Endodermal cell (in vitro differentiated cells): ENCODE measurements at regions not wholly inside any gene's neighbourhood (a gene's known extent, or its start where the extent isn't known, plus 50 kb on each side); places are given as distances from the start of the nearest gene placed in this dataset.

Experiments
- DNase-seq: peaks from one replicate; pipeline ENCODE4 v3.0.0-alpha.2; 2017
- H3K27ac ChIP-seq: 2 replicates; pipeline ENCODE4 v1.5.1; 2013; ENCODE audit warnings: mild to moderate bottlenecking, low read depth, low read length, moderate library complexity
- H3K27me3 ChIP-seq: 2 replicates; pipeline ENCODE4 v1.6.1; 2013; ENCODE audit warnings: mild to moderate bottlenecking, low read length, moderate library complexity; ENCODE audit not compliant: insufficient read depth, control insufficient read depth, poor library complexity, severe bottlenecking
- H3K36me3 ChIP-seq: 2 replicates; pipeline ENCODE4 v1.7.0; 2013; ENCODE audit warnings: mild to moderate bottlenecking, low read length, moderate library complexity; ENCODE audit not compliant: control insufficient read depth, insufficient read depth
- H3K4me1 ChIP-seq: one replicate; pipeline ENCODE4 v1.7.0; 2013; ENCODE audit warnings: low read length; ENCODE audit not compliant: control insufficient read depth, insufficient read depth
- H3K4me3 ChIP-seq: 2 replicates; pipeline ENCODE4 v1.5.1; 2013; ENCODE audit warnings: mild to moderate bottlenecking, low read length, moderate library complexity
- H3K9ac ChIP-seq: 2 replicates; pipeline ENCODE4 v1.6.1; 2013; ENCODE audit warnings: mild to moderate bottlenecking, low read length, moderate library complexity; ENCODE audit not compliant: poor library complexity, severe bottlenecking; ENCODE audit errors: extremely low read depth
- H3K9me3 ChIP-seq: 2 replicates; pipeline ENCODE4 v1.6.1; 2013; ENCODE audit warnings: mild to moderate bottlenecking, low read length, moderate library complexity; ENCODE audit not compliant: control insufficient read depth
- H3K27ac Mint-ChIP-seq: 2 replicates; pipeline ENCODE4 v1.8.0; 2020; ENCODE audit warnings: mixed read lengths
- H3K27me3 Mint-ChIP-seq: 2 replicates; pipeline ENCODE4 v1.8.0; 2021; ENCODE audit warnings: mild to moderate bottlenecking, mixed read lengths; ENCODE audit not compliant: insufficient read depth
- H3K36me3 Mint-ChIP-seq: 2 replicates; pipeline ENCODE4 v1.8.0; 2020; ENCODE audit warnings: low read depth, mixed read lengths
- H3K4me1 Mint-ChIP-seq: 2 replicates; pipeline ENCODE4 v1.8.0; 2020; ENCODE audit warnings: mixed read lengths
- H3K4me3 Mint-ChIP-seq: 2 replicates; pipeline ENCODE4 v1.8.0; 2020; ENCODE audit warnings: mild to moderate bottlenecking, moderate library complexity, mixed read lengths
- H3K9me3 Mint-ChIP-seq: 2 replicates; pipeline ENCODE4 v1.8.0; 2020; ENCODE audit warnings: mild to moderate bottlenecking, mixed read lengths
- WGBS, 2 experiments: methylation state at CpG; one replicate each; pipeline versions ENCODE4 v1.1.5 to v1.1.7; 2013; ENCODE audit warnings: missing lambda C conversion rate in 2 of 2, mixed read lengths in 1 of 2; ENCODE audit not compliant: insufficient coverage in 1 of 2, insufficient read length in 1 of 2; 5-methylcytosine and 5-hydroxymethylcytosine counted together
- TF ChIP-seq, protein P1 (sequence below): fragments of 200-600 bp; sonication (generic); conservative IDR thresholded peaks from 2 replicates; pipeline ENCODE4 v1.5.0; 2021; ENCODE audit warnings: antibody characterized with exemption, mild to moderate bottlenecking

DNA sequence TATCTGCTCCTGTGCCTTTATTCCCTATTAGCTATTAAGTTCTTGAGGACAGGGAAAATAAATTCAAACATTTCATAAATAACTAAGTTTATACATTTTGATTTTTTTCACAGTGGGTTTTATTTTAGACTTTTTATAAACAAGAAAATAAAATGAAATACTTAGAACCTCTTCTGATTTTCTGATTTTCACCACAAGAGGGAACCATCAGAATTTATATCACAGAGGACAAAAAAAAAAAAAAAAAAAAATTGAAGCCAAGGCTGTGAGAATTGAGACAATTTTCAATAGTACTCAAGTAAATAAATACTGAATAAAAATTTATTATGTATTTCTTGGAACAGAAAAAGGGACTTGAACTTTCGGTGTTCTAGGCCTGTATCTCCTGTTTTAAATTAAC is 288.1 kb downstream of the SH3BGRL start:
- Histone ChIP-seq H3K36me3 (no peaks in the 10 kb centered on the region), H3K4me1 (no peaks in the 10 kb centered on the region), H3K27ac (no peak overlapping the region), H3K4me3 (no peak overlapping the region), H3K9ac (no peak overlapping the region), H3K27me3 (no peaks in the 10 kb centered on the region), H3K9me3 (peaks cover 22% of the 10 kb centered on the region)
- no peaks in the 10 kb centered on the region for H3K27me3 Mint-ChIP-seq
- no CpG with 5 or more reads among the region's 1 CpG for WGBS, 2 experiments
- H3K4me3 Mint-ChIP-seq = no peak overlapping the region
- no peak overlapping the region for H3K27ac Mint-ChIP-seq
- TF ChIP-seq, protein P1, sequence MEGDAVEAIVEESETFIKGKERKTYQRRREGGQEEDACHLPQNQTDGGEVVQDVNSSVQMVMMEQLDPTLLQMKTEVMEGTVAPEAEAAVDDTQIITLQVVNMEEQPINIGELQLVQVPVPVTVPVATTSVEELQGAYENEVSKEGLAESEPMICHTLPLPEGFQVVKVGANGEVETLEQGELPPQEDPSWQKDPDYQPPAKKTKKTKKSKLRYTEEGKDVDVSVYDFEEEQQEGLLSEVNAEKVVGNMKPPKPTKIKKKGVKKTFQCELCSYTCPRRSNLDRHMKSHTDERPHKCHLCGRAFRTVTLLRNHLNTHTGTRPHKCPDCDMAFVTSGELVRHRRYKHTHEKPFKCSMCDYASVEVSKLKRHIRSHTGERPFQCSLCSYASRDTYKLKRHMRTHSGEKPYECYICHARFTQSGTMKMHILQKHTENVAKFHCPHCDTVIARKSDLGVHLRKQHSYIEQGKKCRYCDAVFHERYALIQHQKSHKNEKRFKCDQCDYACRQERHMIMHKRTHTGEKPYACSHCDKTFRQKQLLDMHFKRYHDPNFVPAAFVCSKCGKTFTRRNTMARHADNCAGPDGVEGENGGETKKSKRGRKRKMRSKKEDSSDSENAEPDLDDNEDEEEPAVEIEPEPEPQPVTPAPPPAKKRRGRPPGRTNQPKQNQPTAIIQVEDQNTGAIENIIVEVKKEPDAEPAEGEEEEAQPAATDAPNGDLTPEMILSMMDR = peak; percentile 54
- no peaks in the 10 kb centered on the region for H3K36me3 Mint-ChIP-seq
- DNase-seq = no peak
- no peaks in the 10 kb centered on the region for H3K4me1 Mint-ChIP-seq
- peaks cover 57% of the 10 kb centered on the region for H3K9me3 Mint-ChIP-seq

DNA sequence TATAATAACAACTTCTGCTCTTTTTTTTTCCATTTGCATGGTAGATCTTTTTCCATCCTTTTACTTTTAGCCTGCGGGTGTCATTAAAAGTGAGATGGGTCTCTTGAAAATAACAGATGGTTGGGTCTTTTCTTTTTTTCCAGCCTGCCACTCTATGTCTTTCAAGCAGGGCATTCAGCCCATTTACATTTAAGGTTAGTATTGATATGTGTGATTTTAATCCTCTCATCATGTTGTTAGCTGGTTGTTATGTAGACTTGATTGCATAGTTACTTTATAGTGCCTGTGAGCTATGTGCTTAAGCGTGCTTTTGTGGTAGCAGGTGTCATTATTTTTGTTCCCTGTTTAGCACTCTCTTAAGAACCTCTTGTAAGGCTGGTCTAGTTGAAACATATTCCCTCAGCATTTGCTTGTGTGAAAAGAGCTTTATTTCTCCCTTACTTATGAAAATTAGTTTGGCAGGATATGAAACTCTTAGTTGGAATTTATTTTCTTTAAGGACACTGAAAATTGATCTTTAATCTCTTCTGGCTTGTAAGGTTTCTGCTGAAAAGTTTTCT is 326.1 kb downstream of the SH3BGRL start:
- Histone ChIP-seq H3K9me3 (peaks cover 16% of the 10 kb centered on the region), H3K27ac (no peak overlapping the region), H3K9ac (no peak overlapping the region), H3K4me3 (no peak overlapping the region), H3K36me3 (no peaks in the 10 kb centered on the region), H3K27me3 (no peaks in the 10 kb centered on the region), H3K4me1 (no peaks in the 10 kb centered on the region)
- H3K27ac Mint-ChIP-seq = no peak overlapping the region
- no peak overlapping the region for H3K4me3 Mint-ChIP-seq
- TF ChIP-seq, protein P1 = no peak
- no peaks in the 10 kb centered on the region for H3K36me3 Mint-ChIP-seq
- no peaks in the 10 kb centered on the region for H3K4me1 Mint-ChIP-seq
- DNase-seq = no peak
- H3K9me3 Mint-ChIP-seq = peaks cover 97% of the 10 kb centered on the region
- no peaks in the 10 kb centered on the region for H3K27me3 Mint-ChIP-seq
- 90% methylated on average over 2 of the region's 2 CpGs; no CpG with 5 or more reads in 1 of the 2 experiments for WGBS, 2 experiments

DNA sequence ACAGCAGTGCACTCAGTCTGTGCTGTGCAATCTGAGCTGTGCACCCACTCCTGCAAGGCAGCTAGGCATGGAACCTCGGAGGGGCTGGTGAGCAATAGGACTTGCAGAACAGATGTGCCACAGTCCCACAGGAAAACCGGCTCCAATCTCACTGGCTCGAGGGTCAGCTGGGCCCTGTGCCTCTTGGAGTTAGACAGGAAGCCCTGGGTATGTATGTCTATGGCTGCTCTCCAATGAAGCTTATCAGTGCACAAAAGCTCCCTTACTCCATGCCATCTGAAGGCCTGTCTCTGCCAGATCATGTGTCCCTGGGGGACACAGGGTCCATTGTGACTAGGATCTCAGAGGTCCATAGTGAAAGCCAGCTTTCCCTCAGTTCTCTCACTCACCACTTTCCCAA is 335.8 kb downstream of the SH3BGRL start:
- Mint-ChIP-seq H3K4me3 (no peak overlapping the region), H3K27me3 (no peaks in the 10 kb centered on the region), H3K4me1 (no peaks in the 10 kb centered on the region), H3K9me3 (peaks cover 85% of the 10 kb centered on the region), H3K36me3 (no peaks in the 10 kb centered on the region), H3K27ac (no peak overlapping the region)
- Histone ChIP-seq H3K9me3 (peaks cover 23% of the 10 kb centered on the region), H3K27me3 (no peaks in the 10 kb centered on the region), H3K36me3 (no peaks in the 10 kb centered on the region), H3K27ac (no peak overlapping the region), H3K4me3 (no peak overlapping the region), H3K4me1 (no peaks in the 10 kb centered on the region), H3K9ac (no peak overlapping the region)
- TF ChIP-seq, protein P1 = no peak
- WGBS, 2 experiments = 46% methylated on average over 3 of the region's 3 CpGs; no CpG with 5 or more reads in 1 of the 2 experiments
- DNase-seq = no peak
